NOMO-1 (cell line): ENCODE measurements at regions not wholly inside any gene's neighbourhood (a gene's known extent, or its start where the extent isn't known, plus 50 kb on each side); places are given as distances from the start of the nearest gene placed in this dataset.
"Not testable (repeated sequence)": the region's sequence is repeated elsewhere in the genome, so short reads cannot be mapped to it uniquely, and the experiment has no call there.

ENCODE experiments used
- DNase-seq, 2 experiments: peaks; one replicate each; lab custom pipeline; 2025; ENCODE audit not compliant: unreplicated experiment in 2 of 2; lab: John Stamatoyannopoulos, UW

DNA sequence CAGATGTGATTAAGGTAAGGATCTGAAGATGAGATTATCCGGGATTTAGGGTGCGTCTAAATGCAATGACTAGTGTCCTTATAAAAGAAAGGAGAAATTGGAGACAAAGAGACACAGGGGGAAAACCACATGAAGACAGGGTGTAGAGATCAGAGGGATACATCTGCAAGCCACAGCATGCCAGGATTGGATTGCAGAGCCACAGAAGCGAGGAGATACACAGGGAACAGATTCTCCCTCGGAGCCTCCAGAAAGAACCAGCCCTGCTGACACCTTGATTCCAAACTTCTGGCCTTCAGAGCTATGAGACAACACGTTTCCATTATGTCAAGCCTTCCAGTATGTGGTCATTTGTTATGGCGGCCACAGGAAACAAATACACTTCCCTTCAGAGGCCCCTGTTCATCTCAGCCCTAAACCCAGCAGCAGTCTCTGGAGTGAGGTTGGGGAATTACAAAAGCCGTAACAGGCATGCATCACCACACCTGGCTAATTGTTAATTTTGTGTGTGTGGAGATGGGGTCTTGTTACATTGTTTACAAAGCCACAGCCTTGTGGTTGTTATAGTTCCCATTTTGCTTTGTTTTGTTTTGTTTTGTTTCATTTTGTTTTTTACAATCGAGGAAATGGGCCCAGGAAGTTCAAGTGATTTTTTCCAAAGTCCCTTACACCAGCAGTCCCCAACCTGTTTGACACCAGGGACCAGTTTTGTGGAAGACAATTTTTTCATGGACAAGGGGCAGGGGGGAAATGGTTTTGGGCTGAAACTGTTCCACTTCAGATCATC lies 51.6 kb upstream of the LYRM9 start:
- no peak for DNase-seq

DNA sequence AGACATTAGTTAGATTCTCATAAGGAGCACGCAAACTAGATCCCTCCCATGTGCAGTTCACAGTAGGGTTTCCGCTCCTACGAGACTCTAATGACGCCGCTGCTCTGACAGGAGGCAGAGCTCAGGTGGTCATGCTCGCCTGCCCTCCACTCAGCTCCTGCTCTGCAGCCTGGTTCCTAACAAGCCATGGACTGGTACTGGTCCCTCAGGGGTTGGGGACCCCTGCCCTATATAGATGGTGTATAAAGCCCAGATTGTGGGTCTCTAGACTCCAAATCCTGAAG lies 52.1 kb upstream of the LYRM9 start:
- DNase-seq, result no peak

DNA sequence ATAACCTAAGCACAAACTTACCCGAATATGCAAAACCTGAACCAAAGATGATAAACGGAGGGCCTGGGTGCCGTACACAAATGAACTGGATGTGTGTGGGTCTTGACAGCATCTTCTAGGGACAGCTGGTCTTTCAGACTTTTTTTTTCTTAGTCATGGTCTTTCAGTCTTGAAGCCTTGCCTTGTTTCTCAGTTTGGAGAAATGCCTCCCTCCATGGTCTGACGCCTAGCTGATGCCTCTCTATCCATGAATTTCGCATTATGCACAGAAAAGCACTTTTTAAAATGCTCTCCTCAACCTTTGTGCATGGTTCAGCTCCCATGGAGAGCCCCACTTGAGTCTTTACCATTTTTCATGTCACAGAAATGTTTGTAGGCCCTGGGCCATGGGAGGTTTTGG lies 52.8 kb upstream of the LYRM9 start:
- no peak for DNase-seq

DNA sequence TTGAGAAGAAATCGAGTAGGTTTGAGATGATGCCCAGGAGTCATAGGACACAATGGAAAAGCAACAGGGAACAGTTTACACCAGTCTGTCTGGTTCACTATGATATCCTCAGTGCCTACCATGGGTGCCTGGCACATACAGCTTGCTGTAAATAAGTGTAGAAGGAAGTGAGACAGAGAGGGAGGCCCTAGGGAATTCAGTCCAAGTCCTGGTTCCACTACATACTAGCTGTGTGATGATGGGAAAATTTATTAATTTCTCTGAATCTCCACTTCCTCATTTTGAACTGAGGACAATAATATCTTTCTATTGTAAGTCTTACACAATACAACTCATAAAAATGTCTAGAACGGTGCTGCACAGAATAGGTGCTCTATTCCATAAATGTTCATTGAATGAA lies 53.3 kb upstream of the LYRM9 start:
- DNase-seq, result peak; percentile 7 to 56

DNA sequence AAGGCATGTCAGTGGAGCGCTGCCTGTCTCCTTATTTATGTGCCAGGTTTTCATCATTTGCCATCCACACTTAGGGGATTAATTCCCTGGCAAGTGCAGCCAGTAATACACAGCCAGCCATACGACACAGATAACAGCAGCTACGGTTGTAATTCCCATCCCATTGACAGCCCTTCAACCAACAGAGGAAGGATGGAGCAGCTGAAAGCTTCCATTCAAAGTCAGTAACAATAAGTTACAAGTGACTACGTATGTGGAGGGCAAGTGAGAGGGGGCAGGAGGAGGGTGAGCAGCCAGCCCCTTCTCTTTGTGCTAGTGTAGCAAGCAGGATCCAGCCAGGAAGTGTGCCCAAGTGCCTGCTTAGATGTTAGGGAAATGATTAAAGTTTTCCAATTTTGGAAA lies 53.8 kb upstream of the LYRM9 start:
- no peak for DNase-seq

DNA sequence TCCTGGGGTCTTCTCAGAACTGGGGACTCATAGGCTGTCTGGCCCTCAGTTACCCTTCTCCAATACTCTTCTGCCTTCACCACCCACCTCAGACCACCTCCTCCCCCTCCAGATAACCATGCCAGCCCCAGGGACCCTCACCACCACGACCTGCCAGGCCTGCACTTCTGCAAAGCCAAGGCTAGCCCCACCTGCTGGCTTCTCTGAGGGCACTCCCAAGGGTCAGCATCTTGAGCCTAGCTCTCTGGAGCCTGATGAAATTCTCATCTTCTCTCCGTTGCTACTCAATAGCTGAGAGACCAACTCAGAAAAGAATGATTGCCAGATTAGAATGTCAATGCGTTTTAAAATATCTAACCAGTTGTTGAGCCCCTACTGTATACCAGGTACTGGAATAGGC lies 56.1 kb upstream of the LYRM9 start:
- DNase-seq, result no peak

DNA sequence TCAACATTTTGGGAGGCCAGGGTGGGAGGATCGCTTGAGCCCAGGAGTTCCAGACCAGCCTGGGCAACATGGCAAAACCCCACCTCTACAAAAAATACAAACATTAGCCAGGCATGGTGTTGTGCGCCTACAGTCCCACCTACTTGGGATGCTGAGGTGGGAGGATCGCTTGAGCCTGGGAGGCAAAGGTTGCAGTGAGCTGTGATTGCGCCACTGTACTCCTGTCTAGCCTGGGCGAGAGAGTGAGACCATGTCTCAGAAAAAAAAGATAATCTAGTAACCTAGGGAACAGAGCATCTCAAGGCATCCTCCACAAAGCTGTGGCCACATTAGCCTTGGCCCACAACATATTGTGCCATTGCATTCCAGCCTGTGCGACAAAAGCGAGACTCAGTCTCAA lies 57.1 kb upstream of the LYRM9 start:
- not testable (repeated sequence) for DNase-seq

DNA sequence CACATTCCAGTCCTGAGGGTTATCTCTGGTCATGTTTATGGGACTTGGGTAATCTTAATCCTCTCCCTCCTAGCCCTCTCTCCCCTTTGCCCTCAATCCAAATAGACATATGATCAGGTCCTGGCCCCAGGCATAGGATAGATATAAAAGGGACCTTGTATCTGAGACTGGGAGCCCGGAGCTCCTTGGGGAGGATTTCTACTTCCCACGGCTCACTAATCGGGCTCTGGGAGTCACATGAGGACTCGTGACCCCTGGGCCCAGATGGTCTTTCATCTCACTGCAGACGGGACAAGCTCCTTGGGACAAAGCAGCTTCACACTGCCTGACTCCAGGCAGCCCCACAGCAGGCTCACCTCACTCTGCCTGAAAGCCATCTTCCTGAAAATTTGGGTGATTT lies 57.8 kb upstream of the LYRM9 start:
- DNase-seq, result no peak

DNA sequence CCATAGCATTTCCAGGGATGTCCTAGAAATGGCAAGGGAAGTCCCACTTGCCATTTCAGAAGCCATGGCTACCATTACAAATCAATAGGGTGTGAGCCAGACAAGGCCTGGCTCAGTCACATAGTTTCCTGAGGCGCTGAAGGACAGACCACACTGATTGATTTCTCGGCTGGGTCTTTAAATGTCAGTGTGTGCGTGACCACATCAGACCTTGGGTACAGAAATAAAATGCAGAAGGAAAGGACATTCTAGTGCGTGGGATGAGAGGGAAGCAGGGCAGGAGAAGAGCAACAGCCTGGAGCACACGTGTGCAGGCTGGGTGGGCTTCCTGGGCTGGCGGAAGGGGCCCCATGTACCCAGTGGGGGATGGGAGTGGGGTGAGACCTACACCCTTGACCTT lies 58.7 kb upstream of the LYRM9 start:
- no peak for DNase-seq

DNA sequence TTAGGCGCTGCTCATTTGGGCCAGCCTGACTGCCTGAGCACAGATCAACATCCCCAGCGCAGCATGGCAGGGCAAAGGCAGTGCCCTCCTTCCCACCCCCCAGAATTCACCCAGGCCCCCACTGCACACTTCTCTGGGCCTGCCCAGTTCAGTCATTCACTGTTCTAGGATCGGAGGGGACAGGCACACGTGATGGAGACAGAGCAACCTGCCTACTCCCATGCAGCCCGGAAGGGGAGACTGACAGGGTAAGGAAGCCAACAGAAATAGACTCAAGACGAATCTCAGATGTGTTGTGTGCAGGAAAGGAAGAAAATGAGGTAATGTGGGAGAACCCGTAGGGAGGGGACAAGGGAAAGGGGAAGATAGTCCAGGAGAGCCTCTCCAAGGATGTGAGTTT lies 59.2 kb upstream of the LYRM9 start:
- DNase-seq, result no peak

DNA sequence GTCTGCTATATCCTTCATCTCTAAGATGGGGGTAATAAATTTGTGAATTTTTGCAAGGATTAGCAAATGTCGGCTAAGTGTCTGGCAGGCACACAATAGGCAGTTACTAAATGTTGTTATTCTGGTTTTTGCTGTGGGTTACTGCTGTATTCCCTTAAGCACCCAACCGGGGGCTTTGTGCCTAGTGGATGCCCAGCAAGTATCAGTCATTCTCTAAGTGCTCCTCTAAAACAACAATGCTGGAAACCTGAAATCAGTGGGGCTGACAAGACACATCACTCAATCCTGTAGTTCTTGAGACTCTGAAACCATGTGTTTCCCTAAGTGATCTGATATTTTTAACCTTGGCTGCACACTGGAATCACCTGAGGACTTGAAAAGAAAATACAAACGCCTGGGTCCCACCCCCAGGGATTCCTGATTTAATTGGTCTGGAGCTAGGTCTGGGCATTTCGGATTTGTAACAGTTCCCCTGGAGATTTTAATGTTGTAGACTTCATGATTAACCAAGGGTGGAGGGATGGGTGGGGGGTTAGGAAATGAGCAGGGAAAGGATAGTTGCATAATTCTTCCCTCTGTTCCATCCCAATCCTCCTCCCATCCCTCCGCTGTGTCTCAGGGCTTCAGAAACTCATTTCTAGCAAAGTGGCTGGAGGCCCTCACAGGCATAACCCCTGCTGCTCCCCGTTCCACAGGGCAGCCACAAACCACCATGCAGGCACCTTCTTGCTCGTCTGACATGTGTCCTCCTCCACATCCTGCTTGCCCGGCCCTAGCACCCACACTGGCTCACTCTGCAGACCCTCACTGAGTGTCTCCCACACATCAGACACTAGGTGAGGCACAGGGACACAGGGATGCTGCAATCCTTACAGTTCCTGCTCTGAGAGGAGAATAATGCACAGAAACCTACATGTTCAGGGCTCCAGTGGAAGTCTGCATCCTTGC lies 61.7 kb upstream of the LYRM9 start:
- no peak for DNase-seq

DNA sequence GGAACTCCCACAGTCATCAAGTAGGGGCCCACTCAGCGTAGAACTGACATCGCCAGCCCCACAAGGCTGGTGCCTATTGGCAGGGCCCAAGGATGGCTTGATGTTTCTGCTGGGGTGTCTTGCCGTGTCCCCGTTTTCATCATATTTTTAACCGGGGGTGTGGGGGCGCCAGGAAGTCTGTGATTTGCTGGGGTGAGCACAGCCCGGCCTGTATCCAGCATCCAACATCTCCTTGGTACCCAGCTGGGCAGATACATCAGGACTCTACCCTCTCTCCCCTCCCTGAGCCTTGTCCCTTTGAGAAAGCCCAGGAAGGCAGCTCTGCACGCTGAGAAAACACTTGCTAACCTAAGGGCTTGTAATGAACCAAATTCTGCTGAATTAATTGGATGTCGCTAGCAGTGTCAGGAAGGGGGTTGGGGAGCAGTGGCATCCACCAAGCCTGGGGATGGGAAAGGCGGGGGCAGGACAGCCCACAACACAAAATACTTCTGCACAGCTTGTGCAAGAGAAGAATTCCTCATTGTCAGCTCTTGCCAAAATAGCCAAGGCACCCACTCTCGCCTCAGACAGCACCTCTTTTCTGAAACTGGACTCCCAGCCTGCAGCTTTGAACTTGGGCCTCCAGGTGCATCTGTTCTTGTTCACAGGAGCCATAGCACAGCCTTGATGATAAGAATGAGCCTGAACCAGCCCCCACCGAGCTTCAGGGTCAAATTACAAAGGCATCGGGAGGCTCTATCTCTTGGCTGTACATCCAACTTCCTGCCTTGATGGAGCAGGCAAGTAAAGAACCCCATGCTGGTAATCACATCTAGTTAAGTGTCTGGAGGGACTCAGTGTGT lies 63.7 kb upstream of the LYRM9 start:
- DNase-seq, result no peak

DNA sequence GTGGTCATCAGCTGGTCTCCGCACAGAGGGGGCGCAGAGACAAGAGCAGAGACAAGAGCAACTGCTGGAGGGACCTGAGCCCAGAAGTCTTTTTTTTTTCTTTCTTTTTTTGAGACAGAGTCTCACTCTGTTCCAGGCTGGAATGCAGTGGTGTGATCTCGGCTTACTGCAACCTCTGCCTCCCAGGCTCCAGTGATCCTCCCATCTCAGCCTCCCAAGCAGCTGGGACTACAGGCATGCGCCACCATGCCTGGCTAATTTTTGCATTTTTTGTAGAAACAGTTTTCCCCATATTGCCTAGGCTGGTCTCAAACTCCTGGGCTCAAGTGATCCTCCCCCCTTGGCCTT lies 64.3 kb upstream of the LYRM9 start:
- DNase-seq, result not testable (repeated sequence)

DNA sequence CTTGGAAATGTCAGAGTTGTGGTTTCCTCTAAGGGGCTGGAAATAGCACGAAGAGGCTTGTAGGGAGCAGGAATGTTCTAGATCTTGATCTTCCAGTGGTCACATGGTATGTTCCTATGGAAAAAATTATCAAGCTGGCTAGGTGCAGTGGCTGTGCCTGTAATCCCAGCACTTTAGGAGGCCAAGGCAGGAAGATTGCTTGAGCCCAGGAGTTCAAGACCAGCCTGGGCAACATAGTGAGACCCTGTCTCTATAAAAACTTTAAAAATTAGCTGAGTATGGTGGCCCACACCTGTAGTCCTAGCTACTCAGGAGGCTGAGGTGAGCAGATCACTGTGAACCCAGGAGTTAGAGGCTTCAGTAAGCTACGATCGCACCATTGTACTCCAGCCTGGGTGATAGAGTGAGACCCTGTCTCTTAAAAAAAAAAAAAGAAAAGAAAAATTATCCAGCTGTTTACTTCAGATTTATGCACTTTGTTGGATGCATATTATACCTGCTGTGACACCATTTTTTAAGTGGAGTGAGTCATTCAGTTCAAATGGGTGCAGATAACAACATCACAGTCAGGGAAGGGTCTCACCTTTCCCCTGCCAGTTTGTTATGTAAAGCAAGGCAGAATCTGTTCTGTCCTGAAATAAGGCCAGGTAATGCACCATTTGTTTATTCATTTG lies 65.7 kb upstream of the LYRM9 start:
- DNase-seq, result no peak

DNA sequence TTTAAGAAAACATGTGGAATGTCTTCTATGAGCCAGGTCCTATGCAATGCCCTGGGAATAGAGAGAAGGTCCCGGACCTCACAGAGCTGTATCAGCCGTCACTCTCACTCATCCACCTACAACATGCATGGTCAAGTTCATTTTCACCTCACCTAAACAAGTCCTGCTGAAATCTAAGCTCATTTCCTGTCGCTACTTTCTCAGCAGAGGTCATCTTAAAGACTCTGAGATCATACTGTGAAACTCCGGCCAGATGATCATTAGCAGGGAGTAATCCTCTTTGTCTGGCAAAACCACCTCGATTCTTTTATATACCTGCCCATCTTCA lies 66.2 kb upstream of the LYRM9 start:
- DNase-seq, result no peak

DNA sequence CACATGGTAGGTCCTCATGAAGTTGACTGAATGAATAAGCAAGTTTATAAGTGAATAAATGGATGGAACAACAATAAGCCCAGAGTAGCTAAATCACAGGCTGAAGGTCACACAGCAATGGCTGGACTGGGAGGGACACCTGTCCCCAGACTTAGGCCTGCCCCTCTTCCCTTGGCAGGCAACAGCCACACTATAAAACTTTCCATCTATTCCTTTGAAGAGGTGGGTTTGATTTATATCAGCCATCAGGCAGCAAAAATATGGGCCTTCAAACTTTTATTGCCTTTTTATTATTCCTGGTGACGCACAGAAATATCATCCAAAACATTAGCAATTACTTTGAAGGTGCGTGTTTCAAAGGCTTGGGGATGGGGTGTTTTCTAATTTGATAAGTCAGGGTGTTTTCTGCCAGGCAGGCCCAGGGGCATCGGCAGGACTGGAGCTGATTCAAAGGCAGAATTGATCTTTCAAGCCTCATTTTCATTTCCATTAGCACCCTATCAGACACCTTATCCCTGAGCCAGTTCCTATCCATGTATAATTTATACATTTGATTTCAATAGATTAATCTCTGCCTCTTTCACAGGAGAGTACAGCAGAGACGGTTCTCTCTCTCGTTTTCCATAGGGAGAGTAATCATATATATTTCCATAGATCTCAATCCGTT lies 67.2 kb upstream of the LYRM9 start:
- DNase-seq, result no peak

DNA sequence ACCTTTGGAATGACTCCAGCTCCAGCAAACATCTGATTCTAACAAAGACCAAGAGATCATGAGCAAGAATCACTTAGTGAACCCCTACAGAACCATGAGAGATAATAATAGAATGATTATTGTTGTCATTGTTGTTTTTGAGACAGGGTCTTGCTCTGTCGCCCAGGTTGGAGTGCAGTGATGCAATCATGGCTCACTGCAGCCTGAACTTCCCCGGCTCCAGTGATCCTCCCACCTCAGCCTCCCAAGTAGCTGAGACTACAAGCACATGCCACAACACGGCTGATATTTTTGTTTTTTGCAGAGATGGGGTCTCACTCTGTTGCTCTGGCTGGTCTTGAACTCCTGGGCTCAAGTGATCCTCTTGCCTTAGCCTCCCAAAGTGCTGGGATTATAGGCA lies 69.4 kb upstream of the LYRM9 start:
- DNase-seq, result not testable (repeated sequence)

DNA sequence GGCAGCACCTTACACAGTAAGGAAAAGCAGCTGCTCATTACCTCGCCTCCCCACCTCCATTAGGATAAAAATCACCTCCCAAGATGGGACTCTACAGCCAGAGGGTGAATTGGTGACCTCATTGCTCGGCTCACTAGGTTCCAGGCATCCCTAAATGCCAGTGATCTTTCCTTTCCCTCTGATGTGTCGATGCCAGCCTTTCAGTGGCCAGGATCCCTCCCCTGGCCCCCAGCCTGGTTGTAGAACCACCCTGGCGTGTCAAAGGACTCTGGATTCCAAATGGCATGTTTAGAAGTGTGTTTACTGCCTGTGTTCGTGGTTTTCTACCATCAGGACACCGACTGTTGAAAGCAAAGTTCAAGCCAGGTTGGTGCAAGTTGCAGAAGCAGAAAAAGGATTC lies 72.1 kb upstream of the LYRM9 start:
- DNase-seq, result no peak

DNA sequence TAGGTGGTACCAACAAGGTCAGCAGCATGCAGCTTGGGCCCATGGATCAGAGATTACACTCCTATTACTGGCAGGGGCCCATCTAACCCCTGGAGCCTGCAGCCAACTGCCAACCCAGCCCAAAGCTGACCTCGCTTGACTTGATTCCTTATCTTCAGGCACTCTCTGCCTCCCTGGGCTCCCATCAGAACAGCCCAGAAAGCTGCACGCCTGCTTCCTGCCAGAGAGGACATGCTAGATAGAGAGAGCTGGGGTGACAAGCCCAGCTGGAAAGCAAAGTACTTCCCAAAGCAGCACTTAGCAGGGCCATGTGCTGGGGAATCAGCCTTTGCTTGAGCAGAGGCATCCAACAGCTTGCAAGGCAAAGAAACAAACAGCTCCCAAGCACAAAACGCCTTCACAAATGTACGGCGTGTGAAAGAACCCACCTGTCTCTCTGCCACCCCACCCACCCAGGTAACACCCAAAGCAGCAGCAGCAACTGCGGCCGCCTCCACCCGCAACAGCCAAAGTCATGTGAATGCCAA lies 74.2 kb upstream of the NLK start:
- no peak for DNase-seq

DNA sequence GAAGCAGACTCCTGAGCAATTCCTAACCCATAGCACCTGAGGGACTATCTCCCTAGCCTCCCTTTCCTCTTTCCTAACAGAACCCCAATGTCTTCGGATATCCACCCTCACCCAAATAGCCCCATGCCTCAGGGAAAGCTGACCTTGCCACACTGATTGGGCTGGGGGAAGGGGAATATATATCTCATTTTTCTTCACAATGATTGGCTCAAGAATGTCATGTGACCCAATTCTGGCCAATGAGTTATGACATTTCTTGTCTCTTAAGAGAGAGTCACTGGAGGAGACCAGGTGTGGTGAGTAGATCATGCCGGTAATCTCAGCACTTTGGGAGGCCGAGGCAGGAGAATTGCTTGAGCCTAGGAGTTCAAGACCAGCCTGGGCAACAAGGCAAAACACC lies 71.9 kb upstream of the NLK start:
- no peak for DNase-seq
